ENCODE measurements at regions not wholly inside any gene's neighbourhood (a gene's known extent, or its start where the extent isn't known, plus 50 kb on each side); places are given as distances from the start of the nearest gene placed in this dataset.

GRCh38 chr10:78513330-78513729 is 479.7 kb downstream of the RPS24 start:
- H3K27ac ChIP-seq: peak overlapping the region; percentile 30
- peak; percentile 48 for DNase-seq (ENCODE audit: low read depth, low spot score)

GRCh38 chr10:78513986-78514385 is 480.3 kb downstream of the RPS24 start:
- peak overlapping the region; percentile 30 for H3K27ac ChIP-seq
- DNase-seq (ENCODE audit: low read depth, low spot score): no peak

GRCh38 chr10:78514459-78514858 is 480.8 kb downstream of the RPS24 start:
- no peak for DNase-seq (ENCODE audit: low read depth, low spot score)
- no peak overlapping the region for H3K27ac ChIP-seq

GRCh38 chr10:78515038-78515872 is 481.6 kb downstream of the RPS24 start:
- no peak for DNase-seq (ENCODE audit: low read depth, low spot score)
- peak overlapping the region; percentile 19 for H3K27ac ChIP-seq

- peak overlapping the region; percentile 19 for H3K27ac ChIP-seq
- no peak for DNase-seq (ENCODE audit: low read depth, low spot score)
These were observed 482.1 kb downstream of the RPS24 start for GRCh38 chr10:78515873-78516153.

GRCh38 chr10:78516236-78516635 is 482.6 kb downstream of the RPS24 start:
- H3K27ac ChIP-seq: no peak overlapping the region
- DNase-seq (ENCODE audit: low read depth, low spot score): no peak

- no peak for DNase-seq (ENCODE audit: low read depth, low spot score)
These were observed 483.1 kb downstream of the RPS24 start for GRCh38 chr10:78516756-78517155.

GRCh38 chr10:78518224-78518623 is 484.6 kb downstream of the RPS24 start:
- DNase-seq (ENCODE audit: low read depth, low spot score): no peak
- no peak overlapping the region for H3K27ac ChIP-seq

More at GRCh38 chr10:78516756-78517155, 483.1 kb downstream of the RPS24 start:
- no peak overlapping the region for H3K27ac ChIP-seq

- H3K27ac ChIP-seq: no peak overlapping the region
- peak; percentile 58 for DNase-seq (ENCODE audit: low read depth, low spot score)
These were observed 487.2 kb downstream of the RPS24 start for GRCh38 chr10:78520737-78521430.

- no peak overlapping the region for H3K27ac ChIP-seq
- DNase-seq (ENCODE audit: low read depth, low spot score): no peak
These were observed 489.8 kb downstream of the RPS24 start for GRCh38 chr10:78523453-78523852.

- H3K27ac ChIP-seq: no peak overlapping the region
- no peak for DNase-seq (ENCODE audit: low read depth, low spot score)
These were observed 490.7 kb downstream of the RPS24 start for GRCh38 chr10:78524342-78524741.

- H3K27ac ChIP-seq: no peak overlapping the region
These were observed 491.3 kb downstream of the RPS24 start for GRCh38 chr10:78524941-78525340.

GRCh38 chr10:78526347-78526746 is 492.7 kb downstream of the RPS24 start:
- no peak for DNase-seq (ENCODE audit: low read depth, low spot score)

More at GRCh38 chr10:78524941-78525340, 491.3 kb downstream of the RPS24 start:
- no peak for DNase-seq (ENCODE audit: low read depth, low spot score)

GRCh38 chr10:78527296-78527695 is 493.6 kb downstream of the RPS24 start:
- DNase-seq (ENCODE audit: low read depth, low spot score): no peak
- no peak overlapping the region for H3K27ac ChIP-seq

More at GRCh38 chr10:78526347-78526746, 492.7 kb downstream of the RPS24 start:
- H3K27ac ChIP-seq: no peak overlapping the region

- no peak overlapping the region for H3K27ac ChIP-seq
- DNase-seq (ENCODE audit: low read depth, low spot score): no peak
These were observed 495.1 kb downstream of the RPS24 start for GRCh38 chr10:78528749-78529204.

- no peak overlapping the region for H3K27ac ChIP-seq
- no peak for DNase-seq (ENCODE audit: low read depth, low spot score)
These were observed 495.6 kb downstream of the RPS24 start for GRCh38 chr10:78529262-78529661.

- no peak overlapping the region for H3K27ac ChIP-seq
- DNase-seq (ENCODE audit: low read depth, low spot score): no peak
These were observed 497.4 kb downstream of the RPS24 start for GRCh38 chr10:78531088-78531487.

- DNase-seq (ENCODE audit: low read depth, low spot score): no peak
- no peak overlapping the region for H3K27ac ChIP-seq
These were observed 498.9 kb downstream of the RPS24 start for GRCh38 chr10:78532480-78533042.

GRCh38 chr10:78533098-78533497 is 499.4 kb downstream of the RPS24 start:
- DNase-seq (ENCODE audit: low read depth, low spot score): no peak
- no peak overlapping the region for H3K27ac ChIP-seq

GRCh38 chr10:78533776-78534175 is 500.1 kb downstream of the RPS24 start:
- H3K27ac ChIP-seq: no peak overlapping the region
- DNase-seq (ENCODE audit: low read depth, low spot score): no peak

- H3K27ac ChIP-seq: no peak overlapping the region
- no peak for DNase-seq (ENCODE audit: low read depth, low spot score)
These were observed 502.1 kb downstream of the RPS24 start for GRCh38 chr10:78535716-78536218.
